Liver (tissue), 8 donors: ENCODE measurements at regions not wholly inside any gene's neighbourhood (a gene's known extent, or its start where the extent isn't known, plus 50 kb on each side); places are given as distances from the start of the nearest gene placed in this dataset.
"Not testable (repeated sequence)": the region's sequence is repeated elsewhere in the genome, so short reads cannot be mapped to it uniquely, and the experiment has no call there.

ENCODE experiments used
- DNase-seq: peaks from one replicate; pipeline ENCODE4 v3.0.0-alpha.2; 2017; ENCODE audit warnings: low spot score
- H3K27ac ChIP-seq, 2 donors: one replicate each; pipeline ENCODE4 v1.7.0; 2013; ENCODE audit warnings: inconsistent platforms in 2 of 2, low read length in 2 of 2, control low read depth in 1 of 2, low read depth in 1 of 2, mild to moderate bottlenecking in 1 of 2
- H3K27me3 ChIP-seq, 4 donors: one replicate each; pipeline versions ENCODE4 v1.6.1 to v1.7.0; 2013; ENCODE audit warnings: low read length in 3 of 4, inconsistent platforms in 1 of 4, mild to moderate bottlenecking in 1 of 4, moderate library complexity in 1 of 4; ENCODE audit not compliant: control insufficient read depth in 4 of 4, insufficient read depth in 4 of 4
- H3K36me3 ChIP-seq, 4 donors: one replicate each; pipeline versions ENCODE4 v1.6.1 to v1.7.0; 2013; ENCODE audit warnings: low read length in 3 of 4, mild to moderate bottlenecking in 3 of 4, low read depth in 1 of 4, moderate library complexity in 1 of 4; ENCODE audit not compliant: control insufficient read depth in 4 of 4, insufficient read depth in 3 of 4
- H3K4me1 ChIP-seq, 4 donors: one replicate each; pipeline versions ENCODE4 v1.6.1 to v1.7.0; 2013; ENCODE audit warnings: low read length in 3 of 4, mild to moderate bottlenecking in 3 of 4, moderate library complexity in 1 of 4; ENCODE audit not compliant: control insufficient read depth in 4 of 4, insufficient read depth in 4 of 4
- H3K4me3 ChIP-seq, 3 donors: one replicate each; pipeline versions ENCODE4 v1.6.1 to v1.7.0; 2013; ENCODE audit warnings: low read length in 3 of 3, control low read depth in 1 of 3, low read depth in 1 of 3, mild to moderate bottlenecking in 1 of 3
- H3K9ac ChIP-seq, 2 donors: one replicate each; pipeline ENCODE4 v1.7.0; 2013; ENCODE audit warnings: low read length in 2 of 2, mild to moderate bottlenecking in 2 of 2, moderate library complexity in 2 of 2, control low read depth in 1 of 2, low read depth in 1 of 2
- H3K9me3 ChIP-seq, 4 donors: one replicate each; pipeline versions ENCODE4 v1.6.1 to v1.7.0; 2013; ENCODE audit warnings: low read length in 3 of 4; ENCODE audit not compliant: control insufficient read depth in 4 of 4
- ATF3 ChIP-seq: IDR thresholded peaks from 2 replicates; pipeline ENCODE4 v1.6.1; 2016; ENCODE audit warnings: antibody characterized with exemption
- CTCF ChIP-seq: fragments of 150-350 bp; IDR thresholded peaks from 2 replicates; pipeline ENCODE4 v1.5.1; 2017; ENCODE audit warnings: improper control_type of control experiment, low read depth, low read length; ENCODE audit not compliant: missing input control
- EGR1 ChIP-seq, 2 donors: IDR thresholded peaks; 2 replicates each; pipeline ENCODE4 v1.6.1; 2016 to 2018; ENCODE audit warnings: antibody characterized with exemption in 2 of 2, low read depth in 2 of 2
- FOXA1 ChIP-seq: IDR thresholded peaks from 2 replicates; pipeline ENCODE4 v1.6.1; 2016; ENCODE audit warnings: antibody characterized with exemption
- FOXA2 ChIP-seq: IDR thresholded peaks from 2 replicates; pipeline ENCODE4 v1.6.1; 2016; ENCODE audit warnings: antibody characterized with exemption
- GABPA ChIP-seq, 2 donors: IDR thresholded peaks in 1 of 2; conservative IDR thresholded peaks in 1 of 2; 2 replicates each; pipeline ENCODE4 v1.6.1; 2016; ENCODE audit warnings: antibody characterized with exemption in 2 of 2, mild to moderate bottlenecking in 1 of 2, moderate library complexity in 1 of 2
- HNF4A ChIP-seq, 2 donors: conservative IDR thresholded peaks; 2 replicates each; pipeline ENCODE4 v1.6.1; 2016; ENCODE audit warnings: antibody characterized with exemption in 2 of 2, mild to moderate bottlenecking in 2 of 2
- HNF4G ChIP-seq: IDR thresholded peaks from 2 replicates; pipeline ENCODE4 v1.6.1; 2016; ENCODE audit warnings: antibody characterized with exemption
- JUND ChIP-seq, 2 donors: IDR thresholded peaks; 2 replicates each; pipeline ENCODE4 v1.6.1; 2016; ENCODE audit warnings: antibody characterized with exemption in 2 of 2
- MAX ChIP-seq: IDR thresholded peaks from 2 replicates; pipeline ENCODE4 v1.6.1; 2016; ENCODE audit warnings: antibody characterized with exemption
- NR2F2 ChIP-seq: IDR thresholded peaks from 2 replicates; pipeline ENCODE4 v1.6.1; 2016; ENCODE audit warnings: antibody characterized with exemption
- RAD21 ChIP-seq, 2 donors: IDR thresholded peaks; 2 replicates each; pipeline ENCODE4 v1.6.1; 2016; ENCODE audit warnings: antibody characterized with exemption in 2 of 2, mild to moderate bottlenecking in 2 of 2
- REST ChIP-seq: IDR thresholded peaks from 2 replicates; pipeline ENCODE4 v1.6.1; 2016; ENCODE audit warnings: antibody characterized with exemption, mild to moderate bottlenecking
- RXRA ChIP-seq, 2 donors: IDR thresholded peaks; 2 replicates each; pipeline ENCODE4 v1.6.1; 2017 to 2018; ENCODE audit warnings: antibody characterized with exemption in 2 of 2, mild to moderate bottlenecking in 1 of 2
- SP1 ChIP-seq: IDR thresholded peaks from 2 replicates; pipeline ENCODE4 v1.6.1; 2018; ENCODE audit warnings: antibody characterized with exemption, mild to moderate bottlenecking
- TAF1 ChIP-seq: conservative IDR thresholded peaks from 2 replicates; pipeline ENCODE4 v1.6.1; 2016; ENCODE audit warnings: antibody characterized with exemption, mild to moderate bottlenecking
- YY1 ChIP-seq: IDR thresholded peaks from 2 replicates; pipeline ENCODE4 v1.6.1; 2016; ENCODE audit warnings: antibody characterized with exemption, mild to moderate bottlenecking
- ZBTB33 ChIP-seq: IDR thresholded peaks from 2 replicates; pipeline ENCODE4 v1.6.1; 2016; ENCODE audit warnings: antibody characterized with exemption
- WGBS: extraction: QIAGEN DNeasy Blood & Tissue Kit; methylation state at CpG from one replicate; pipeline ENCODE4 v1.1.7; 2013; 5-methylcytosine and 5-hydroxymethylcytosine counted together
- donor health status: healthy.
- donor health status: healthy.
- donor health status: healthy.
- donor health status: healthy.
- donor health status: healthy.

- no peak for DNase-seq
- no peaks in the 10 kb centered on the region for H3K27me3 ChIP-seq
- H3K4me3 ChIP-seq, result no peak overlapping the region
- H3K27ac ChIP-seq, result no peak overlapping the region
- H3K9me3 ChIP-seq, result no peaks in the 10 kb centered on the region
- no peaks in the 10 kb centered on the region for H3K36me3 ChIP-seq
- no peaks in the 10 kb centered on the region for H3K4me1 ChIP-seq
- no peak overlapping the region for H3K9ac ChIP-seq
- no peak for TF ChIP-seq EGR1 (IDR thresholded peaks at IDR 0.05; ENCODE audit: low read depth in 2 of 2)
- WGBS, result 91% methylated on average over 6 of the region's 6 CpGs
Measured at GRCh38 chrX:71828086-71828485, 64.9 kb downstream of the CXorf49B start.

- not testable (repeated sequence) for H3K27ac ChIP-seq, H3K36me3 ChIP-seq, H3K9ac ChIP-seq, H3K4me3 ChIP-seq, H3K4me1 ChIP-seq, H3K27me3 ChIP-seq, H3K9me3 ChIP-seq, DNase-seq
- WGBS, result 74% methylated on average over 4 of the region's 4 CpGs
Measured at GRCh38 chrX:71838092-71838491, 72.6 kb upstream of the NHSL2 start.

- 75% methylated on average over 1 of the region's 1 CpG for WGBS
- Histone ChIP-seq H3K27ac (no peak overlapping the region), H3K27me3 (no peaks in the 10 kb centered on the region), H3K4me1 (no peaks in the 10 kb centered on the region), H3K4me3 (no peak overlapping the region), H3K36me3 (no peaks in the 10 kb centered on the region), H3K9ac (no peak overlapping the region), H3K9me3 (no peaks in the 10 kb centered on the region)
- TF ChIP-seq YY1 (no peak), RAD21 (IDR thresholded peaks at IDR 0.05) (no peak), FOXA2 (no peak), ZBTB33 (no peak), NR2F2 (no peak), GABPA (IDR thresholded peaks at IDR 0.05 in 1 of 2, conservative IDR thresholded peaks at IDR 0.05 in 1 of 2) (no peak), REST (no peak), CTCF (no peak), HNF4A (conservative IDR thresholded peaks at IDR 0.05) (no peak), FOXA1 (no peak), RXRA (IDR thresholded peaks at IDR 0.05) (no peak), SP1 (no peak), EGR1 (IDR thresholded peaks at IDR 0.05; ENCODE audit: low read depth in 2 of 2) (no peak), HNF4G (no peak), ATF3 (no peak), MAX (no peak), TAF1 (no peak), JUND (IDR thresholded peaks at IDR 0.05) (no peak)
- no peak for DNase-seq
Measured at GRCh38 chrX:71846429-71846828, 64.2 kb upstream of the NHSL2 start.
